ENCODE measurements at regions not wholly inside any gene's neighbourhood (a gene's known extent, or its start where the extent isn't known, plus 50 kb on each side); places are given as distances from the start of the nearest gene placed in this dataset.

GRCh38 chr1:168982778-168983177, 123.7 kb upstream of the ATP1B1 start:
- Mint-ChIP-seq H3K27me3 (ENCODE audit: low read depth) (no peaks in the 10 kb centered on the region), H3K36me3 (no peaks in the 10 kb centered on the region)

GRCh38 chr1:168987330-168987729, 119.2 kb upstream of the ATP1B1 start:
- Mint-ChIP-seq H3K36me3 (no peaks in the 10 kb centered on the region), H3K4me3 (no peak overlapping the region), H3K4me1 (no peaks in the 10 kb centered on the region), H3K27me3 (ENCODE audit: low read depth) (no peaks in the 10 kb centered on the region), H3K27ac (no peak overlapping the region), H3K9me3 (no peaks in the 10 kb centered on the region)
- ATAC-seq = no peak
- no peak for TF ChIP-seq MYBL2 (CRISPR knock-in tag; IDR thresholded peaks at IDR 0.05)
- TF ChIP-seq ATF6 (CRISPR knock-in tag; IDR thresholded peaks at IDR 0.05) = no peak
- TF ChIP-seq EMX1 (CRISPR knock-in tag; IDR thresholded peaks at IDR 0.05) = no peak
- no peak for TF ChIP-seq ATF3 (CRISPR knock-in tag; conservative IDR thresholded peaks at IDR 0.05)
- TF ChIP-seq STAT6 (CRISPR knock-in tag; conservative IDR thresholded peaks at IDR 0.05; ENCODE audit: low read depth) = no peak
- TF ChIP-seq JUN (CRISPR knock-in tag; IDR thresholded peaks at IDR 0.05) = no peak
- no peak for TF ChIP-seq PREB (CRISPR knock-in tag; IDR thresholded peaks at IDR 0.05; ENCODE audit: borderline replicate concordance)
- no peak for TF ChIP-seq ZNF423 (CRISPR knock-in tag; IDR thresholded peaks at IDR 0.05)
- TF ChIP-seq IRF1 (CRISPR knock-in tag; IDR thresholded peaks at IDR 0.05) = no peak
- no peak for TF ChIP-seq ZMAT4 (CRISPR knock-in tag; IDR thresholded peaks at IDR 0.05)
- no peak for TF ChIP-seq RELA (CRISPR knock-in tag; IDR thresholded peaks at IDR 0.05; ENCODE audit: borderline replicate concordance)
- no peak for DNase-seq (ENCODE audit: low spot score)
- ChIA-PET POLR2A (no interaction called here), CTCF (no interaction called here)

More at GRCh38 chr1:168982778-168983177, 123.7 kb upstream of the ATP1B1 start:
- ChIA-PET CTCF (no interaction called here), POLR2A (no interaction called here)
- Mint-ChIP-seq H3K27ac (no peak overlapping the region), H3K4me3 (no peak overlapping the region), H3K9me3 (peaks cover 4% of the 10 kb centered on the region), H3K4me1 (no peaks in the 10 kb centered on the region)
- no peak for DNase-seq (ENCODE audit: low spot score)
- TF ChIP-seq CREB1 (CRISPR knock-in tag; IDR thresholded peaks at IDR 0.05) (no peak), NFE2L1 (CRISPR knock-in tag; IDR thresholded peaks at IDR 0.05) (no peak), ZNF281 (CRISPR knock-in tag; IDR thresholded peaks at IDR 0.05) (no peak)
- ATAC-seq = no peak
